NCI-H128 (cell line): ENCODE measurements at regions not wholly inside any gene's neighbourhood (a gene's known extent, or its start where the extent isn't known, plus 50 kb on each side); places are given as distances from the start of the nearest gene placed in this dataset.
"Not testable (repeated sequence)": the region's sequence is repeated elsewhere in the genome, so short reads cannot be mapped to it uniquely, and the experiment has no call there.

ENCODE experiments used
- DNase-seq: peaks from one replicate; lab custom pipeline; 2025; ENCODE audit not compliant: unreplicated experiment; lab: John Stamatoyannopoulos, UW

DNA sequence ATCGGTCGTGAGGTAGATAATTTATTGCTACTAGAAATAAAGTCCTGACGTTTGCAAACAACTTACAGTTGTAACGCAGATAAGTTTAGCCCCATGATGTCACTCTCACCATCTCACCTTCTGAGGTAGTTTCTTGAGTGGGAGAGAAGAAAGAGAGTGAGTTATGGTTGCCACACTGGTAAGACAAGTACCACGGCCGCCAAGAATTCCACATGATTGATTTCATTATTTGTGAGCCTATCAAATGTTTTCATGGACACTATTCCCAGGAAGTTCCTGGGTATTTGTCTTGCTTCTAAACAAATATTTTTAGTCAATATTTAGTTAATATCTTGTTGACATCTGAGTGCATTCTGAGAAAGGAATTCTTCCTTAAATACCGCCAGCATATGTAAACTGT, 339.4 kb upstream of the KIAA1217 start:
- DNase-seq, result no peak

DNA sequence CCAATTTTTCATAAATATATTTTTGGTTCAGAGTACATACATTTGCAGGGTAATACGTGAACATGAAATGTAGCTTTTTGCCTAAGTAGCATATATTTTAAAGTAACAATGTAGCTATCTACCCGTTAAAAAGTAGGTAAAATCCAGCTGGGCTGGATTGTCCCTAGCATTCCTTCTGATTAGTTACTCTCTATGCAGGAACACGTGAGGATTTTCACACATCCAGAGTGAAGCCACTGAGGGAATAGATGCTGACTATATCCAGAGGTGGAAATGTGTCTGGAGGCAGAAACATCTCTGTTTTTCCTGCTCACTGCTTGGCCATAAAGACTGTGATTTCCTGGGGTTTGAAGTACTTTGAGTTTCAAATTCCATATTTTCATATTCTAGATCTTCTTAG, 338.9 kb upstream of the KIAA1217 start:
- DNase-seq, result no peak

DNA sequence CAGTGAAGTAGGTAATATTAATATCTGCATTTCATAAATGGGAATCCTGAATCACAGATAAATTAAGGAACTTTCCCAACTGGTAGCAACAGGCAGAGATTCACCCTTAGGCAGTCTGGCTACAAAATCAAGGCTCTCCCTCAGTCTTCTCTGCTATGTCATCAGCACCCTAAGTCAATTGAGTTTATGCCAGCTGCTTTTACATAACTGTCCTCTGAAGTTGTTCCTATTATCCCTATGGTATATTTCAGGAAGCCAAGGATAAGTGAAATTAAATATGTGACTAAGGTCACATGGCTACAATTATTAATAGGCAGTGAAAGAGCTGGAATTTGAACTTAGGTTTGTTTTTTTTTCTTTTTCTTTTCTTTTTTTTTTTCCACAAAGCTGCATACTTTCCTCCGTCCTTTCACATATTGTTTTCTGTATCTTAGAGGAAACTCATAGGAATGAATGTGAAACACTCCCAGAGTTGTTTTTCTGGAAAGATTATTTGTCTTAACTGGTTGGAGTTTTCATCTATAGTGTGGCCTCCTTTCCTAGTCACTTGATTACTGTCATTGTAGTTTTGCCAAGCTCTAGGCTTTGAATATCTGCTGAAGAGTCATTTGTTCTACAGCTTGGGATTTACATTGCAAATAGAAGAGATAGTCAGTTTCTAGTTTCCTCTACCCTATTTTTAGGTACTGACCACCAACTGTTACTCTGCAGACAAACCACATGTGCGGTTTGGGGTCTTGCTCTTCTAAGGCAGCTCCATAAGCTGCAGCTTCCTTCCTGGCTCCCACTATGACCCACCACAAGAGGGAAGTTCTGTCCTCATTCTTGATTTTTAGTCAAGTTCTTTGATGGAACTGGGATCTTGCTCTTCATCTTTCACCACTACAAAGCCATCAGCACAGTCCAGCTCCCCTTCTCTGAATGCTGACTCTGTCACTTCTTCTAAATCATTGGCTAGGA, 338.0 kb upstream of the KIAA1217 start:
- no peak for DNase-seq

DNA sequence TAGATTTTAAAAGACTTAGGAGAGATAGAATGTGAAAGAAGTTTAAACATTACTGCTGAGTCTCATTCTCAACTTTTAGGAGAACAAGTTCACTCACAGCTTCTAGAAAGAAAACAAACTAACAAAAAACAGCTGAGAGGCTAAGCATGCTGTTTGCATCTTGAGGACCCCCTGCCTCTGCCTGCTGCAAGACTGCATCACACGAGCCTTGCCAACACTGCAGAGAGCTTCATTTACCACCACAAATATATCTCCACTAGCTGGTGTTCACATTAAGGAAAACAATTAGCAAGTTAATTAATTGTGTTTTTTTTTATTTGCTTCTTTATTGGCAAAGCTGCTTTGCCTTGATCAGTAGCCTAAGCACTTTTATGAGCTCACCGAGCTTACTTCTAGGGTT, 336.6 kb upstream of the KIAA1217 start:
- no peak for DNase-seq

DNA sequence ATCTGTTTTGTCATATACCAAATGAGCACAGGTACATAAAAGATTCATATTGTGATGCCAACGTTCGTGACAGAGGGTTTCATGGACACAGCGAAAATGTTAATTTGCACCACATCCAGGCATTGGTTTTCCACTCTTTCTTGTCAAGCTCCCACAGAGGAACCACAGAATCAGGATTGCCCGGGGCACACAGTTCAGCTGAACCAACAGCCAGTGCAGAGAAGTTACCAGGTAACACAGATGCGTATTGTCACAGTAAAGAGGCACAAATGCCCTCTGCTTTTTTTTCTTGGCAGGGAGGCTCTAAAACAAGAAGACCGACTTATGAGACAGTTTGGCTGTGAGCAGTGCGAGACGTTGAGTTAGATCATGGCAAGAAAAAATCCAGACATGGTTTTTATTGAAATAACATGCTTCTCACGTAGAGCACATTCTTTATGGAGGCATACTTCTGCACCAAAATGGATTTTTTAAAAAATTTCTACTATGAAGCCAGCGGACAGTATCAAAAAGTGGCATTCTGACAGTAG, 331.1 kb upstream of the KIAA1217 start:
- DNase-seq, result no peak

DNA sequence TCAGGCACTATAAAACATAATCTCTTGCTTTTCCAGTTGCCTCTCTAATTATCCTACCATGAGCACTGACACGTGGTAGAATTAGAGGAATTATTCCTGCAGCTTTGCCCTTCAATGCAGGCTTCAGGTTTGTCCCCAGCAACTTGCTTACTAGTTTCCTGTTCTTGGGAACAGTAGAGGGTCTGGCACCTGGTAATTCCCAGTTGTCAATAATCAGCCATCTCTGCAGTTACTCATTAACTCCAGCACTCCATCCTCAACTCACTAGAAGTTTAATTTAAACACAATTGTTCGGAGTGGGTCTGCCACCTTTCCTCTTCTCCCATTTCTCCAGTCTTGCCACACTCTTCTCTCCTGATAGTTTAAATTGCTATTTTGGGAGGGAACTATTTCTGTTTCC, 324.3 kb upstream of the KIAA1217 start:
- DNase-seq, result no peak

DNA sequence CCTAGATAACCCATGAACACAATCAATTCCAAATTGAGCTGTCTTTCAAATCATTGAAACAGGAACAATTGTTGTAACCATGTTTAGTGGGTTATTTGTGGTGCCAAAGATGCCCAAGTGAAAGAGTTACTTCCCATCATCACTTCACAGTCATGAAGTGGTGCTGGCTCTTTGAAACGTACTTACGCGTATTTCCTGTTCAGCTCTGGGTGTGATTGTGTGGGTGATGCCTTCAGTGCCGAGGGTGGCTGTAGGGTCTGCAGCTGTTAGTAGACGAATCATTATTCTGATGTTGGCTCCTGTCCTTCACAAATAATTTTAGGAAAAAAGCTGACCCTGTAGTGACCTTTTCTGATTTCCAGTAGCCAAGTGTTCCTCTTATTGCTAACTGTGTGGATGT, 323.1 kb upstream of the KIAA1217 start:
- DNase-seq, result no peak

DNA sequence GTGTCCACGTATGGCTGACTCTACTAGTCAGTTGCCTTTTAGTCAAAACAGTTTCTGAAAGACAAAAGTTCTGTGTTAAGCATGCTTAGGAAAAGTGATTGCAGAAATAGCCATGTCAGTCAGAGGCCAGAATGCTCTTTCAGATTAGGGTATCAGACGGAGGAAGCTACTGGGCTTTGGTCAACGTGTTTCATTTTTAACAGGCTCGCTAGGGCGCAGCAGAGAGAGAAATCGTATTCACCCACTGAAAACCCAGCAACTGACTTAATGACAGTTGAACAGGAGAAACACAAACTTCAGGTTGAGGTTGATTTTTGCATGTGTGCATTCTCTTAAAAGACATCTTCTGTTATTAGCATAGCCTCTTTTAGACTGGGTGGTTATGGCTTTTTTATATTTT, 322.6 kb upstream of the KIAA1217 start:
- DNase-seq, result no peak

DNA sequence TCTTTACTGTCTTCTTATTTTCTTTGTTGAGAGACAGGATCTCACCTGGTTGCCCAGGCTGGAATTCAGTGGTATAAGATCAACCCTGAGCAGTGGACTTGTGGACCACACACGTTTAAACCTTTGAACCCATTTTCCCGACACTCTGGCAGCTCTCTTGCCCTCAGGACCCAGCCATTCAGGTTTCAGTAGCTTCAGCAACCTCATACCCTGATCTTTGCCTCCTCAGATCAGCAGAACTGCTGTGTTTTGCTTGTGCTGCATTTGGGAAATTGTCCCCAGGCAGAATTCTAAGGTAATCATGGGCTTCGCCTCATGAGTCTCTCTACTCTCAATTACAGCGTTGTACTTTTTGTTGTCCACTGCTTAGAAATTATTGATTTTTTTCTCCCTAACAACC, 317.6 kb upstream of the KIAA1217 start:
- no peak for DNase-seq

DNA sequence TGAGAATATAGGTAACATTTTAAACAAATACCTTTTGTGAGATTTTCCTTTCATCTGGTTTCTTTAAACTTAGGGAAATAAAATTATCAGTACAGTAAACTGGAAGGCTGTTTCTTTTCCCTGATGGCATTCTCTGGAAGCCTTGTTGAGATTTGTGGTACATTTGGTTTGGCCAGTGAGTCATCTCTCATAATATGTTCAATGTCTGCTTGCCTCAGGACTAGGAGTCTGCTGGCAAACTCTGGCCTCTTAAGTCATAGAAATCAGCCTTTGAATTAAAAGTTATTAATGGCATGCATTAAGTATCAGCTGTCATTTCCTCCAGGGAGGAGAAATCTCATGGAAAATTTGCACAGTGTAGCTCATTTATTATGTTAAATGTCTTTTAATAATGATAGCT, 316.6 kb upstream of the KIAA1217 start:
- no peak for DNase-seq

DNA sequence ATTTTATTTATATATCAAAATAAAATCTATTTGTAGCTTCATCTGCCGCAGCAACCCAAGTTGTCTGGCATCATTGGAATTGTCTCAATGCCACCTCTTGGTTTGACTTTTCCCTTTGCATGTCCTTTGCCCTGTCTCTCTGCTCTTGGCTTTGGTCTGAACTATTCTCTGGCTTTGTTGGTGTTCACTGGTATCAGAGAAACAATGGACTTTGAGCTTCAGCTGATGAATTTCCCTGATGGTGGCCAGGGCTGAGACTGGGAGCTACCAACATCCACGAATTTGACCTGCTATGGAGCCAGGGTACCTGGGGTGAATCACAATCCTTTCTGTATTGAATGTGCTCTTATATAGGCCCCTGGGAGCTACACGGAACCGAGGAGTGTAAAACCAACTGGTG, 311.7 kb upstream of the KIAA1217 start:
- no peak for DNase-seq

DNA sequence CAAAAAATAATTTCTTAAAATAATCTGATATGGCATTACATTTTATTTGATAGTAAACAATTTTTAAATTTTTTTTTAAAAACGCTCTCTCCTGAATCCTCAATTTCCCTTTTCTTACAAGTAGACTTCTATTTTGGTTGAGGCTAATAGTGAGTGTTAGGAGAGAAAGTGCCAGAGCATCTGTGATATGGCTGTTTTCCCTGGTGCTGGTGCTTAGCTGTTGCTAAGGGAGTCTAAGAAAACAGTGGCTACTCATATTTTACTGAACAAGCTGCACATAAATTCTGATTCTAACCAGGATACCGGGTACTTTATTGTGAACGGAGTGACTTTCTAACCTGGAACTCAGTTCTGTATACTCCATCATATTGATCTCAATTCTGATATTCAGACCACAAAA, 311.1 kb upstream of the KIAA1217 start:
- DNase-seq, result no peak

DNA sequence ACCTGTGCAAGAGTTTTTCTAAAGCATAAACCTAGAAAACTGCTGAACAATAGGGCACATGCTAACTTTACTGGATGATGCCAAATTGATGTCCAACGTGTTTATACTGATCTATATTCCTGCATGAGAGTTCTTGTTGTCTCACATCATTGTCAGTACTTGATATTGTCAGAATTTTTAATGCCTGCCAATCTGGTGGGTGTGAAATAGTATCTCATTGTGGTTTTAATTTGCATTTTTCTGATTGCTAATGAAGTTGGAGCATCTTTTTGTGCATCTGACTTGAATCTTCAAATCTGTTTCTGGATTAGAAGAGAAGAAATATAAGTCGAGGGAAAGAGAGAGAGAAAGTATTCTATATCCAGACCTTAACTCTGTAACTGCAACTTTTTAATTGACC, 309.8 kb upstream of the KIAA1217 start:
- DNase-seq, result no peak

DNA sequence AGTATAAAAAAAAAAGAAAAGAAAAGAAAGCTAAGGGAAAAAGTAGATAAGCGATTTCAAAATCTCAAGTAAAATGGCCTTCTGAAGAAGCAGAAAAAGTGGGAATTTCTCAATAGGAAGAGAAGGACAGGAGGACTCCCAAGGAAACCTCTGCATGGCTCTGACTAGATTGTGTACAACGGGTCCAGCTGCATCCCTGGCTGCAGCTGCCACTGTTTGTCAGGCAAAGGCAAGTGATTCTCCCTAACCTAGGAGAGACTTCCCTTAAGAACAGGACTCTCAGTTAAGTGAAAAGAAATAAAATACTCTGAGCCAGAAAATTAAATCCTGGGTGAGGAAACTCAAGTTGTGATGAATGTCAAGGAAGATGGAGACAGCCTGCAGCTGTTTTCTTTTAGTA, 298.6 kb upstream of the KIAA1217 start:
- no peak for DNase-seq

DNA sequence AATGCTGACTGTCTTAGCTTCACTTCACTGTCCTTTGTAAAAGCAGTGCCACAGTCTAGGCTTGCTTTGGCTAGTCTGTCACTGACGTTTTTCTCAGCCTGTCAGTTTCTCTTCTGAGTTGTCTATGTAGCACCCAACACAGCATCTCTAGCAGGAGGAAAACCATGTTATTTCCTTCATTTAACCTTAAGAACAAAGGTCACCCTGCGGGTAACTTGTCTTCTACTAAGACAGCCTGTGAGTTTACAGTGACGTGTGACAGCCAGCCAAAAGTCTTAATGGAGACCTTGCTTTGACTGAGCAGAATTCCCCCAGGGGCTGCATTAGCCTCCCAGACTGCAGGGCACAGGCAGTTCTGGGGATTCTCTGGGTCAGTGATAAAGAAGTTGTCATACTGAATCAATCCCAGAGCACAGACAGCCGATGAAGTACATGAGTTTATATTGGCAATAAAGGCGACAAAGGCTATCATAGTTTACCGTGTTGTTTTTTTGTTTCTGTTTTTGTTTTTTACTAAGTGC, 296.0 kb upstream of the KIAA1217 start:
- DNase-seq, result no peak

DNA sequence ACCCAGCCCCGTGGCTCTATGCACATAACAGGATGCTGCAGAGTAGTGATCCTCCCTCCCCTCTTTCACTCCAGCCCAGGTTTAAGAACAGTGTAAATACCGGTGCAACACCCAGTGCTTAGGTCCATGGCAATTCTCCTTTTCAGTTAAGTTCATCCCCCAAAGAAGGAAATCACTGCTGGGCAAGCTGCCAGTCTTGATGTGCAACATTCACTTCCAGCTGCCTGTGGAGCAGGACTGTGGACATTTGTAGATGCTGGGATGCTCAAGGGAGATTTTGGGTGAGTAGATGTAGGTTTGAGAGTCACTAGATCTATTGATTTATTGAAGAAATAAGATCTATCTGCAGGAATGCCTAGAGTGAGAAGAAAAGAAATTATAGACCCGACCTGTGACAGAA, 294.3 kb upstream of the KIAA1217 start:
- no peak for DNase-seq

DNA sequence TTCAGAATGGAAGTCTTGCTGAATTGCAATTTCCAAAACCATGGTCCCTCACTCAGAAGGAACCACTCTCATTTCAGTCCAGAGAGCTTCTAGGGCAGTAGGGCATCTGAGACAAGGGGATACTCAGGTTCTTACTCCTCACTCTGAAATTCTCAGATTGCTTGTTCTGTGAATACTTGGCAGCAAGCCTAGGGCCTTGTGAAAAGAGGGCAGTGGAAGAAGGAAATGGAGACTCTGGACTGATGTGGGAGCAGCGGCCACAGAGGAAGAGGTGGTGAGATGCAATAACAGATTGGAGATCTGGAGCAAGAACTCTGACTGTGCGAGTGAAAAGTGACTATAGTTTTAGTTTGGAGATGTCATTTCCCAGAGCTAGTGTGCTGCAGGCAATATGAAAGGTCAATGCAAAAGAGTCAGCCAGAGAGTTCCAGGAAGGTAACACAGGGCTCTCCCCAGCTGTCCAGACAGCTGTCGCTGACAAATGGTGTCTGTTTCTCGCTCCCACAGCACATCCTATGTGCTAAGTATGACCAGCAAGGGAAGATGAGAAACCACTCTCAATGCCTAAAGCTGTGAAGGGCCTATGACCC, 291.6 kb upstream of the KIAA1217 start:
- no peak for DNase-seq

DNA sequence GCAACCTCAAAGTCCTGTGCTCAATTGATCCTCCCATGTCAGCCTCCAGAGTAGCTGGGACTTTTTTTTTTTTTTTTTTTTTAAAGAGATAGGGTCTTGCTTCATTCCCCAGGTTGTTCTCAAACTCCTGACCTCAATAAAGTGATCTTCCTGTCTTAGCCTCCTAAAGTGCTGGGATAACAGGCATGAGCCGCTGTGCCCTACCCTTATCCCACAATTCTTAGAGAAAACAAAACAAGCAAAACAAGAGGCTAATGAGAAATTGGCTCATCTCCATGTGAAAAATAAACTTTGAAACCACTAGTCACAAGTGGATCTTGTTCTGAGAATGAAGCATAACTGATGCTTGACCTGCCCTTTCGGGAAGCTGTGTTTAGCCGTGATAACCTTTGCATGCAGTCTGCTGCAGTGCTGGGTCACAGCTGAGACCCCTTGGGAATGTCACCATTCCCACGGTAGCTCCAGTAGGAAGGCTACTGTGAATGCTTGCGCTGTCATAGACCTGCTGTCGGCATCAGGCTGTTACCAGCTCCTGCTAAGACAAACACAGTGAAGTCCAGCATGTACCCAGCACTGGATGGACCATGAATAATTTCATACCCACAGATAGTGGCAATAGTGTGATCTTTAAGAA, 290.7 kb upstream of the KIAA1217 start:
- DNase-seq, result no peak

DNA sequence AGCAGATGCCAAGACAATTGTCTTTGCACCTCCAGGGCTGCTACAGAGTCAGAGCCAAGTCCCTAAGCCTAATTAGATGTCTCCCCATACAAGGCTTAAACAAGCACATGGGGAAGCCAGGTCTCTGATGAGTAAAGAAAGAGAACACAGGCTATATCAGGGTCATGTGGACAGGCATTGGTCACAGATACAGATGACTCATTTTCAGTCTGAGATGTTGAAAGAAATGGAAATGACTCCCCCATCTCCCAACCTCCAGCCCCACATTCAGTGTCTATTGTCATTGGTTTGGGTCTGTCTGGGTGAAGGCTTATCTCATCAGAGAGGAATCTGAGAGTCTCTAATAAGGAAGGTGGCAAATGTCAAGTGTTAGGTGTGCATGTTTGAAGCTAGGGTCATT, 290.1 kb upstream of the KIAA1217 start:
- no peak for DNase-seq

DNA sequence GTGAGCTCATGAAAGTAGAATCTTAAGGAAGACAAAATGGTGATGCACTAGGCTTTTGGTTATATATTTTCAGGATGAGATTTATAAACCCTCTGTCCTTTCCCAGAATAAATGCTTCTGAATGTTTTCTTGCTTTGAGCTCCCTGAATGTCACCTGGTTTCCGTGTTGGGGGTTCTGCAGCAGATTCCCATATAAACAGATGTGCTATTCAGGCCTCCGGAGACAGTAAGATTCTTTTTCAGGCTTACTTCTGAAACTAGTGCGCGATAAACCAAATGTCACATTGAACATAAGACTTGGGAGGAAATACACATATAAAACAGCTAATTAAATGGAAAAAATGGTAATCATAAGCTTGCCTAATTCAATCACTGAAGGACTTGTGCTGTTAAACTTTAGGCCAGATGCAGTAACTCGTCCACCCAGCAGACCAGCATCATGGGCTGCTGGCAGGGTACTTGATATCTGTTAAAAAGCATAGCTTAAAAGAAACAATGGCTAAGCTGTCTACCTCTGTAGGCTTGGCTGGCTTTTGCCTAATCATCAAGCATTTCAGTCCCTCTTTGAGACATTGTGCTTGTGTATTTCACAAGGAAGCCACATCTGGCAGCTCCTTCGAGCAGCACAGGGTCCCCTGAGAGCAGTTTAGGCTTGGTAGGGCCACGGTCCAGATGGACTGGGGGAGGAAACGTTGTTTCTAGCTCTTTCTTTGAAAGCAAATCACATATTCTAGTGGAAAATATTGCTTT, 281.2 kb upstream of the KIAA1217 start:
- DNase-seq, result no peak

DNA sequence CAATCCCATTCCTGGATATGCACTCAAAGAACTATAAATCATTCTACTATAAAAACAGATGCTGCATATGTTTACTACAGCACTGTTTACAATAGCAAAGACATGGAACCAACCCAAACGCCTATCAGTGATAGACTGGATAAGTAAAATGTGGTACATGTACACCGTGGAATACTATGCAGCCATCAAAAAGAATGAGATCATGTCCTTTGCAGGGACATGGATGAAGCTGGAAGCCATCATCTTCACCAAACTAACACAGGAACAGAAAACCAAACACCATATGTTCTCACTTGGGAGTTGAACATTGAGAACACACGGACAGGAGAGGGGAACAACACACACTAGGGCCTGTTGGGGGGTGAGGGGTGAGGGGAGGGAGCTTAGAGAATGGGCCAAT, 274.9 kb upstream of the KIAA1217 start:
- not testable (repeated sequence) for DNase-seq
